Stimulated activated effector memory CD8-positive, alpha-beta T cell treated with anti-CD3 and anti-CD28 coated beads, Interleukin-12 subunit alpha, Interleukin-12 subunit beta, amount 100 ng/mL, for 72 hours (primary cell): ENCODE measurements at regions not wholly inside any gene's neighbourhood (a gene's known extent, or its start where the extent isn't known, plus 50 kb on each side); places are given as distances from the start of the nearest gene placed in this dataset.
A peak's percentile ranks its signal among the peaks of the same experiment; 100 is the strongest.
"Not testable (repeated sequence)": the region's sequence is repeated elsewhere in the genome, so short reads cannot be mapped to it uniquely, and the experiment has no call there.

Experiments used
- ATAC-seq: fragments of 150-1000 bp; cut with Tn5 transposase; 2 replicates; pipeline ENCODE4 v1.10.0; 2021
- DNase-seq, 2 donors: peaks; one replicate each; pipeline ENCODE4 v3.0.0; 2021 to 2022; ENCODE audit warnings: low spot score in 2 of 2
- H3K27ac Mint-ChIP-seq: one replicate; pipeline ENCODE4 v1.8.0; 2022; ENCODE audit warnings: mild to moderate bottlenecking, mixed read lengths
- H3K36me3 Mint-ChIP-seq: one replicate; pipeline ENCODE4 v1.8.0; 2022; ENCODE audit warnings: mild to moderate bottlenecking, mixed read lengths
- H3K4me1 Mint-ChIP-seq: one replicate; pipeline ENCODE4 v1.8.0; 2022; ENCODE audit warnings: mixed read lengths
- H3K4me3 Mint-ChIP-seq: one replicate; pipeline ENCODE4 v1.8.0; 2022; ENCODE audit warnings: mild to moderate bottlenecking, mixed read lengths
- H3K9me3 Mint-ChIP-seq: one replicate; pipeline ENCODE4 v1.8.0; 2022; ENCODE audit warnings: mixed read lengths

- ATAC-seq (no peak), DNase-seq (no peak)
- Mint-ChIP-seq H3K9me3 (no peaks in the 10 kb centered on the region), H3K4me1 (no peaks in the 10 kb centered on the region), H3K4me3 (no peak overlapping the region), H3K27ac (no peak overlapping the region), H3K36me3 (no peaks in the 10 kb centered on the region)
Observed at GRCh38 chr1:99062192-99062591, 57.5 kb upstream of the PLPPR5 start.

GRCh38 chr1:99069146-99069545 lies 64.5 kb upstream of the PLPPR5 start:
- Mint-ChIP-seq H3K4me1 (no peaks in the 10 kb centered on the region), H3K36me3 (no peaks in the 10 kb centered on the region), H3K4me3 (no peak overlapping the region), H3K9me3 (no peaks in the 10 kb centered on the region), H3K27ac (no peak overlapping the region)
- ATAC-seq: no peak
- DNase-seq: no peak

GRCh38 chr1:99078529-99078928 lies 73.9 kb upstream of the PLPPR5 start:
- not testable (repeated sequence) for ATAC-seq

GRCh38 chr1:99082366-99082765 lies 77.7 kb upstream of the PLPPR5 start:
- no peak overlapping the region for H3K27ac Mint-ChIP-seq
- ATAC-seq (no peak), DNase-seq (no peak)
- H3K4me1 Mint-ChIP-seq: no peaks in the 10 kb centered on the region
- H3K4me3 Mint-ChIP-seq: no peak overlapping the region
- peaks cover 4% of the 10 kb centered on the region for H3K9me3 Mint-ChIP-seq
- no peaks in the 10 kb centered on the region for H3K36me3 Mint-ChIP-seq

More at GRCh38 chr1:99078529-99078928, 73.9 kb upstream of the PLPPR5 start:
- DNase-seq, H3K27ac Mint-ChIP-seq, H3K4me1 Mint-ChIP-seq, H3K36me3 Mint-ChIP-seq, H3K4me3 Mint-ChIP-seq, H3K9me3 Mint-ChIP-seq: not testable (repeated sequence)

GRCh38 chr1:99083338-99083737 lies 78.7 kb upstream of the PLPPR5 start:
- Mint-ChIP-seq H3K4me1 (no peaks in the 10 kb centered on the region), H3K27ac (no peak overlapping the region), H3K36me3 (no peaks in the 10 kb centered on the region), H3K4me3 (no peak overlapping the region), H3K9me3 (peaks cover 6% of the 10 kb centered on the region)
- ATAC-seq (no peak), DNase-seq (no peak)

GRCh38 chr1:99084562-99084961 lies 79.9 kb upstream of the PLPPR5 start:
- DNase-seq: no peak
- no peak overlapping the region for H3K27ac Mint-ChIP-seq
- H3K4me1 Mint-ChIP-seq: no peaks in the 10 kb centered on the region
- H3K9me3 Mint-ChIP-seq: peaks cover 6% of the 10 kb centered on the region
- ATAC-seq: no peak
- H3K4me3 Mint-ChIP-seq: no peak overlapping the region
- no peaks in the 10 kb centered on the region for H3K36me3 Mint-ChIP-seq

GRCh38 chr1:99086057-99086456 lies 81.4 kb upstream of the PLPPR5 start:
- H3K27ac Mint-ChIP-seq: no peak overlapping the region
- no peak overlapping the region for H3K4me3 Mint-ChIP-seq
- ATAC-seq: no peak
- H3K9me3 Mint-ChIP-seq: peaks cover 6% of the 10 kb centered on the region
- H3K4me1 Mint-ChIP-seq: no peaks in the 10 kb centered on the region
- no peak for DNase-seq
- H3K36me3 Mint-ChIP-seq: no peaks in the 10 kb centered on the region

- DNase-seq (no peak), ATAC-seq (no peak)
- Mint-ChIP-seq H3K4me3 (no peak overlapping the region), H3K4me1 (no peaks in the 10 kb centered on the region), H3K36me3 (no peaks in the 10 kb centered on the region), H3K27ac (no peak overlapping the region), H3K9me3 (peaks cover 11% of the 10 kb centered on the region)
Observed at GRCh38 chr1:99098589-99098988, 93.9 kb upstream of the PLPPR5 start.

GRCh38 chr1:99106274-99106673 lies 101.6 kb upstream of the PLPPR5 start:
- Mint-ChIP-seq H3K27ac (no peak overlapping the region), H3K36me3 (no peaks in the 10 kb centered on the region), H3K4me3 (no peak overlapping the region), H3K9me3 (no peaks in the 10 kb centered on the region), H3K4me1 (no peaks in the 10 kb centered on the region)
- no peak for DNase-seq
- ATAC-seq: peak; percentile 39

GRCh38 chr1:99107680-99108079 lies 103.0 kb upstream of the PLPPR5 start:
- no peaks in the 10 kb centered on the region for H3K4me1 Mint-ChIP-seq
- H3K36me3 Mint-ChIP-seq: no peaks in the 10 kb centered on the region
- no peak for ATAC-seq
- H3K27ac Mint-ChIP-seq: no peak overlapping the region
- no peak for DNase-seq
- H3K9me3 Mint-ChIP-seq: no peaks in the 10 kb centered on the region
- no peak overlapping the region for H3K4me3 Mint-ChIP-seq

- H3K4me1 Mint-ChIP-seq: no peaks in the 10 kb centered on the region
- H3K9me3 Mint-ChIP-seq: no peaks in the 10 kb centered on the region
- no peaks in the 10 kb centered on the region for H3K36me3 Mint-ChIP-seq
- no peak overlapping the region for H3K4me3 Mint-ChIP-seq
- H3K27ac Mint-ChIP-seq: no peak overlapping the region
- no peak for ATAC-seq
- no peak for DNase-seq
Observed at GRCh38 chr1:99110140-99111041, 105.7 kb upstream of the PLPPR5 start.

- Mint-ChIP-seq H3K4me1 (no peaks in the 10 kb centered on the region), H3K36me3 (no peaks in the 10 kb centered on the region), H3K4me3 (no peak overlapping the region), H3K9me3 (no peaks in the 10 kb centered on the region), H3K27ac (no peak overlapping the region)
- ATAC-seq (no peak), DNase-seq (no peak)
Observed at GRCh38 chr1:99115231-99115630, 110.6 kb upstream of the PLPPR5 start.

GRCh38 chr1:99119188-99119587 lies 114.5 kb upstream of the PLPPR5 start:
- Mint-ChIP-seq H3K9me3 (no peaks in the 10 kb centered on the region), H3K4me1 (no peaks in the 10 kb centered on the region), H3K4me3 (no peak overlapping the region), H3K27ac (no peak overlapping the region), H3K36me3 (no peaks in the 10 kb centered on the region)
- DNase-seq: no peak
- ATAC-seq: no peak

GRCh38 chr1:99122039-99122438 lies 117.4 kb upstream of the PLPPR5 start:
- H3K36me3 Mint-ChIP-seq: no peaks in the 10 kb centered on the region
- DNase-seq (no peak), ATAC-seq (no peak)
- no peaks in the 10 kb centered on the region for H3K9me3 Mint-ChIP-seq
- no peak overlapping the region for H3K27ac Mint-ChIP-seq
- no peak overlapping the region for H3K4me3 Mint-ChIP-seq
- no peaks in the 10 kb centered on the region for H3K4me1 Mint-ChIP-seq

- Mint-ChIP-seq H3K27ac (no peak overlapping the region), H3K4me3 (no peak overlapping the region), H3K36me3 (no peaks in the 10 kb centered on the region), H3K4me1 (no peaks in the 10 kb centered on the region), H3K9me3 (peaks cover 3% of the 10 kb centered on the region)
- DNase-seq: no peak
- no peak for ATAC-seq
Observed at GRCh38 chr1:99123936-99124335, 119.3 kb upstream of the PLPPR5 start.

- Mint-ChIP-seq H3K4me1 (no peaks in the 10 kb centered on the region), H3K9me3 (peaks cover 3% of the 10 kb centered on the region), H3K27ac (no peak overlapping the region), H3K36me3 (no peaks in the 10 kb centered on the region), H3K4me3 (no peak overlapping the region)
- ATAC-seq (no peak), DNase-seq (no peak)
Observed at GRCh38 chr1:99131546-99131945, 126.9 kb upstream of the PLPPR5 start.
